Head of caudate nucleus (tissue), 42 donors: ENCODE measurements at regions not wholly inside any gene's neighbourhood (a gene's known extent, or its start where the extent isn't known, plus 50 kb on each side); places are given as distances from the start of the nearest gene placed in this dataset.

Experiments used
- DNase-seq, 42 donors: peaks; one replicate each; pipeline versions ENCODE4 v3.0.0 to v3.0.0-alpha.2; 2020 to 2021; ENCODE audit warnings: mixed read lengths in 7 of 42
- intact Hi-C: fragments of 100-400 bp; cut with DNase I; formaldehyde crosslinking; loops from one replicate; pipeline ENCODE4 v1.15.0; 2022

- intact Hi-C loops: loop anchor here (5.0 to 10.0 kb wide), 3 partner anchors 48 to 340 kb away; no protein-coding TSS in a partner anchor
- DNase-seq: peak in 11 of 42 donors; percentile 27 to 58 (median 42)
Observed at GRCh38 chrX:40154853-40155588, 57.3 kb upstream of the BCOR start.

DNA sequence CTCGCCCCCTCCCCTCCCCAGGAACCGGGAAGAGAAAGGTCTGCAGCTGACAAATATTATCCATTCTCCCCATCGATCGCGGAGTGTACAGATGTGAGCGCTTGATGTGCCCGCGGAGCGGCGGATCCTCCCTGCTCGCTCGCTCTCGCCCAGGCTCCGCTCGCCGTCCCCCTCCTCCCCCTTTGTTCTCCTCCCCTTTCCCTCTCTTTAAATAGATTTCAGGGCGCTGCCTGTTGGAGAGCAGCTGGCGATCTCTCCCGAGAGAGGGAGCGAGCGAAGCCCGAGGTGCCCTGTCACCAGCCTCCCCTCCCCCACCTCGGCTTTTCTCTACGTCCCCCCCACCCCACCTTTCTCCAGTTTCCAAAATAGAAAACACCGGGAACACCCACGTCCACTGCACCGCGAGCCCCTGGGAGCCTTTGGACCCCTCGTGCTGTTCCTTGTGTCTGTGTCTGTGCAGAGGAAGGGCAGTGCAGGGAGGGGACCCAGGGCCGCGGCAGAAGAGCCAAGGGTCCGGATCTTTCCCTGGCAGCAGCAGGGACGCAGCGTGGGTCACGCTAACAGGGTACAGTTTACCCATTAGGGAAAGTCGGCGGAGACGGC, 56.6 kb upstream of the BCOR start:
- intact Hi-C loops: loop anchor here (5.0 to 10.0 kb wide), 3 partner anchors 47 to 340 kb away; no protein-coding TSS in a partner anchor
- DNase-seq: peak in 19 of 42 donors; percentile 20 to 68 (median 43)

- DNase-seq: peak in 36 of 42 donors; percentile 40 to 84 (median 64)
- intact Hi-C loops: loop anchor here (5.0 to 10.0 kb wide), 3 partner anchors 46 to 339 kb away; no protein-coding TSS in a partner anchor
Observed at GRCh38 chrX:40153345-40154249, 55.8 kb upstream of the BCOR start.

GRCh38 chrX:40152741-40153344, 55.1 kb upstream of the BCOR start:
- peak in 35 of 42 donors; percentile 33 to 84 (median 67) for DNase-seq
- intact Hi-C loops: loop anchor here (5.0 to 10.0 kb wide), 3 partner anchors 46 to 338 kb away; no protein-coding TSS in a partner anchor

DNA sequence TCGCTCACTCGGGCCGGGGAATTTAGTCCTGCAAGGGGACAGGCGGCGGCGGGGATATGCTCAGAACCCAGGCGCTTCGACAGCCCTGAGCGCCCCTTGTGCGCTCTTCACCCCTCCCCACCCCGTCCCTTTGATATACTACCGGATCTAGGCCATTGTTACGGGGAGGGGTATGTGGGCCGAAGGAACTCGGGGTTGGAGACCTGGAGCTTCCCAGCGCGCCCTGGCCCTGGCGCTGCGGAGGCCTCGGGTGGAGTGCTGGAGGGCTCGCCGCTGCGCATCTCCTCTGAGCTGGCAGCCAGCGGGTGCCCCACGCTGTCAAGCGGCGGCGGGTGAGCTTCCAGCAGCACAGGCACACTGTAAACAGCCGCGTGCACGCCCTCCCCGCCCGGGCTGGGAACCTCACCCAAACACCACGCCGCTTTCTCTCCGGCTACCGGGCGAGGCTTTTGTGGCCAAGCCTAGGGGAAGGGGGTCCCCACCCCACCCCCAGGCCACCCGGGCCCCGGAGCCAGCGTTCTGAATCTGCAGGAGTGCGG, 54.5 kb upstream of the BCOR start:
- intact Hi-C loops: loop anchor here (5.0 to 10.0 kb wide), 3 partner anchors 45 to 337 kb away; no protein-coding TSS in a partner anchor

DNA sequence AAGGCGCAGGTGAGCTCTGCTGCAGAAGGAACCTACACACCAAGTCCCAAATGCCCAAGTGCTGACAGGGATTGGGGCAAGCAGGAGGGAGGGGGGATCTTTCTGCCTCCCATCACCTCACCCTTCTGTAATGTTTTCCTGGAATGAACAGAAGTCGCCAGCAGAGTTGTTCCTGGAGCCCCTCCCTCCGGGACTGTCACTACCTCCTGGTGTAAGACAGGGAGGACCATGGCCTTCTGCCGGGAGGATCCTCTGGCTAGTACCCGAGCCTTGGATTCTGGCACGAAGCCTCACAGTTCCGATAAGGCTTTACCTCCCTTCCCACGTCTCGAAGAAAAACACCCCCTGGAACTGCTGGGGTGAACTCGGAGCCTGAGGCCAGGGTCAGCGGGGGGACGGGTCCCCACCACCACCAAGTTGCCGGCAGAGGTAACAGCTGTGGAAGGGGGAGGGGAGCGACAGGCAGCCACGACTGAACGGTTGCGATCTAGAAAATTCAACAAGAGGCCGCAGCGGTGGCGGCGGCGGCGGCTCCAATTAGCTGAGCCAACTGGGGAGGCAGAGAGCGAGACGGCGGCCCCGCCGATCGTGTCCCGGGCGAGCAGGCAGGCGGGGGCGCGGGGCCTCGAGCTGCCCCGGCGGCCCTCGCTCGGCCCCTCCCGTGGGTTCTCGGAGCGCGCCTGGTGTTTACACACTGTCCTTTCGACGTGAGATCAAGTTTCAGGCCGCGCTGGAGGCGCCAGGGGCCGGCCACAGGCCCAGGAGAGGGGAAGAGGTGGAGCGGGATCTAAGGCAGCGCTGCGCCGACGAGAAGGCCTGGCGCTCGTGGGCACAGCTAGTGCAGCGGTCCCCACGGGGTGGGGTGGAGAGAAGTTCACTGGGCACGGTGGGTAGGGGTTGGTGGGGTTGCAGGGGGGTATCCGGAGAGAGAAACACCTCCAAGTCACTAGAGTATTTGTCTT, 53.7 kb upstream of the BCOR start:
- no peak for DNase-seq
- intact Hi-C loops: loop anchor here (5.0 to 10.0 kb wide), 3 partner anchors 44 to 337 kb away; no protein-coding TSS in a partner anchor

More for the DNA sequence above, 54.5 kb upstream of the BCOR start:
- peak in 31 of 42 donors; percentile 33 to 82 (median 61) for DNase-seq

- intact Hi-C loops: loop anchor here (5.0 to 10.0 kb wide), 3 partner anchors 43 to 336 kb away; no protein-coding TSS in a partner anchor
- DNase-seq: no peak
Observed at GRCh38 chrX:40150503-40150902, 52.7 kb upstream of the BCOR start.

DNA sequence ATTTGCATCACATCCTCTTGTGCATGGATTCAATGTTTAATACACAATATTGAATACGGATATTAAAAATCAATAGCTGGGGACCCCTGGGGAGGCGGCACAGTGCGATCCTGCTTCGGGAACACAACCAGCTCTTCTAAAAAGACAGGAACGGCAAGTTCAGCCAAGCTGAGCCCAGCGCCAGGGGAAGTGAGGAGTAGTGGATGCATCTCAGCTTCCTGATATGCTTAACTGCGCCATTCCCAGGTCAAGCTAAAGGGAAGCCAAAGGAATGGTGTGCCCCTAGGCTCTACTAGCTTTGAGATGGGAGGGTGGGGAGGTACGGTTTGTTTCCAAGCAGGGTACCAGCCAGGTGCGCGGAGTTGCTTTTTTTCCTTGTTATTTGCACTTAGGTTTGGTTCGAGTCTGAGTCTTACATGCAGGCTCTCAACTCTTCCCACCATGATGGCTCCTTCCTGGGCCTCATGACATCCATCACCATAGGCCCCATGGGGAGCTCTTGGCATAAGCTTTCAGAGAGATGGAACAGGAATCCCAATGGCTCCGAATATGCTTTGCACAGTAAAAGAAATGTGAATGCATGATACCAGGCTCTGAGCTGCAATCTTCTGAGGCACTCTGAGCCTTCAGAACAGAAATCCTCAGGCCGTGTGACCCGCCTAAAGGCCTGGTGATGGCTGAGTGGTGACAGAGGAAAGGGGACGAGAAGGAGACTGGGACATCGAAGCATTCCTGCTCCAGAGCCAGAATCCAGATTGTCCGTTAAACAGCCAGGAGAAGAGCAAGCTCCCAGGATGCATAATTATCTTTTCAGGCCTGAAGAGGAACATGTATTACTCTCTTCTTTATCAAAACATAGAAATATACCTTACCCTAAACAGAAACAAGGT, 51.8 kb upstream of the BCOR start:
- intact Hi-C loops: loop anchor here (5.0 to 10.0 kb wide), 3 partner anchors 42 to 335 kb away; no protein-coding TSS in a partner anchor
- no peak for DNase-seq

DNA sequence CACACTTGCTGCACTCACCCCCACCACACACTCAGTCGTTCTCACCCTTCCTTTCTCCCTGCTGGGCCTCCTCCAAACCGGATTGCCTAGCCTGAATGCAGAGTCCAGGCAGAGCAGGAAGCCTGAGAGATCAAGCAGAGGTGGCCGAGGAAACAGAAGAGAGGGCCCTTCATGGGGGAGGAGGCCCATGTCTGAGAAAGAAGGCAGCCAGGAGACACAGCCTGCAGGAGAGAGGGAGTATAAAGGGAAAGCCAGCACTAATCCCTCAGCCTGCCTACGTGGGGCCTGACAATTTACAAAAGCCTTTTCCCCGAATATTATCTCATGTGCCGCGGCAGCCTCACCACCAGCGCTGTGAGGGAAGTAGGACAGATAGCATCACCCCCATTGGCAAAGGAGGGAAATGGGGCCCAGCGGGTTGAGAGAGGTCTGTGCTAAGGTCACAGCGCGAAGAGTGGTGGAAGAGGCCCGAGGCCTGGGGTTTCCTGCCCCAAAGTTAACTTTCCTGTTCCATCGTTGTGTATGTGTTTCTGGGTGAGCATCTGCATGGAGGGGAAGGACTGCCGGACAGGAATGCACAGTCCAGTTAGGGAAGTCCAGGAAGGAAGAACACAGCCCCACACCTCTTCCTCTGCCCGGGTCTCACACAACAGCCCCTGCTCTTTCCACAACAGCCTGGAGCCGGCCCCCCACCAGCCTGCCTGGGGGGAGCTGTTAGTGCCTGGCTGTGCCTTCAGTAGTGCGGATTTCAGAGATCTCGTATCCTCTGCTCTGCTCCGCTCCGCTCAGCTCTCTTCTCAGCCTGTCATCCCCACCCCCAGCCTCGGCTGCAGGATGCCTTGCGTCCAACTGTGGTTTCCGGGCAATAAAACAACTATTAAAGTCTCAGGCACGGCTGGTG, 50.9 kb upstream of the BCOR start:
- DNase-seq: no peak
- intact Hi-C loops: no loop called here

DNA sequence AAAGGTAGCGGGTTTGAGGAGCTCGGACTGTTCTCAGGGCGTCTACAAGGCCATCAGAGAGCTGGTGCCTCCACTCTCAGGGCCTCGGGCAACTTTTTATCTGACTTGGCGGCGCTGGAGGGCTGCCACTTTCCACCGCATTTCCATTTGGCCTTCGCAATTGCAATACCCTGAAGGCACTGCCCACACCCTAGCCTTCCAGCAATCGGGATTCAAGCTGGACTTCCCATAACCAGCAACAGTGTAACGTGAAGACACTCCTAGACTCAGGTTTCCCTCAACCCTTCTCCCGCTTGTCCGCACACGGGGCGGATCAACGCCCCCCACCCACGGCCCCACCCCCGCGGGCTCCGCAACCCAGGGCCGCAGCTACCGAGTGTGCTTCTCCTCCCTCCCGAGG, 50.2 kb upstream of the BCOR start:
- DNase-seq: no peak
- intact Hi-C loops: no loop called here
